ENCODE measurements at regions not wholly inside any gene's neighbourhood (a gene's known extent, or its start where the extent isn't known, plus 50 kb on each side); places are given as distances from the start of the nearest gene placed in this dataset.

GRCh38 chr9:21605489-21605931 lies 123.4 kb upstream of the IFNE start:
- Histone ChIP-seq H3K27ac (ENCODE audit: low read length in 2 of 2) (no peak overlapping the region), H3K79me2 (ENCODE audit: control insufficient read depth, insufficient read depth, low read length) (no peaks in the 10 kb centered on the region), H3K4me2 (replicated peaks; ENCODE audit: low read depth, low read length, poor library complexity, severe bottlenecking) (no peak overlapping the region), H4K20me1 (ENCODE audit: control insufficient read depth, insufficient read depth, low read length, poor library complexity, severe bottlenecking) (no peaks in the 10 kb centered on the region), H3K4me1 (ENCODE audit: control insufficient read depth in 2 of 2, insufficient read depth in 2 of 2, low read length in 2 of 2) (no peaks in the 10 kb centered on the region), H2AFZ (ENCODE audit: insufficient read depth, low read depth, low read length, poor library complexity, severe bottlenecking) (no peak overlapping the region), H3K9me3 (ENCODE audit: control extremely low read depth in 1 of 3, control insufficient read depth in 2 of 3, insufficient read depth in 1 of 3, low read length in 2 of 3) (no peaks in the 10 kb centered on the region), H3K4me3 (ENCODE audit: control extremely low read depth in 1 of 5, extremely low read depth in 1 of 5, insufficient read depth in 1 of 5, low read depth in 2 of 5, low read length in 4 of 5) (no peak overlapping the region), H3K9ac (ENCODE audit: low read length) (no peak overlapping the region), H3K36me3 (replicated peaks in 1 of 2; ENCODE audit: control extremely low read depth in 1 of 2, control insufficient read depth in 1 of 2, extremely low read depth in 1 of 2, insufficient read depth in 2 of 2, low read length in 1 of 2) (no peaks in the 10 kb centered on the region), H3K27me3 (replicated peaks in 1 of 4; ENCODE audit: control extremely low read depth in 1 of 4, control insufficient read depth in 3 of 4, insufficient read depth in 4 of 4, low read length in 3 of 4) (peaks cover 0 to 8% (median 4%) of the 10 kb centered on the region in 4 experiments)
- H3K27me3 Mint-ChIP-seq, result peaks cover 20% of the 10 kb centered on the region
- no peak overlapping the region for H3K27ac Mint-ChIP-seq
- no peak overlapping the region for H3K4me3 Mint-ChIP-seq
- intact Hi-C loops (cut with micrococcal nuclease), result no loop called here
- 83% methylated on average over 2 of the region's 4 CpGs for WGBS (ENCODE audit: insufficient coverage)
- no peaks in the 10 kb centered on the region for H3K4me1 Mint-ChIP-seq
- ATAC-seq (ENCODE audit: low read depth) (no peak), DNase-seq (no peak)
- CTCF ChIA-PET, result no interaction called here
- H3K9me3 Mint-ChIP-seq (ENCODE audit: insufficient read depth), result no peaks in the 10 kb centered on the region
- POLR2A ChIA-PET, result no interaction called here
- no peak for TF ChIP-seq CTCF (IDR thresholded peaks at IDR 0.05)
- TF ChIP-seq EZH2 (IDR thresholded peaks at IDR 0.05; ENCODE audit: borderline replicate concordance, insufficient read depth, low read depth, low read length, poor library complexity, severe bottlenecking), result no peak

- 83% methylated on average over 1 of the region's 2 CpGs for WGBS (ENCODE audit: insufficient coverage)
- no peaks in the 10 kb centered on the region for H4K20me1 ChIP-seq (ENCODE audit: control insufficient read depth, insufficient read depth, low read length, poor library complexity, severe bottlenecking)
- H3K27ac ChIP-seq (ENCODE audit: low read length in 2 of 2), result no peak overlapping the region
- TF ChIP-seq CTCF (IDR thresholded peaks at IDR 0.05) (no peak), EZH2 (IDR thresholded peaks at IDR 0.05; ENCODE audit: borderline replicate concordance, insufficient read depth, low read depth, low read length, poor library complexity, severe bottlenecking) (no peak)
- intact Hi-C loops (cut with micrococcal nuclease), result no loop called here
- no peak overlapping the region for H2AFZ ChIP-seq (ENCODE audit: insufficient read depth, low read depth, low read length, poor library complexity, severe bottlenecking)
- no peaks in the 10 kb centered on the region for H3K36me3 ChIP-seq (replicated peaks in 1 of 2; ENCODE audit: control extremely low read depth in 1 of 2, control insufficient read depth in 1 of 2, extremely low read depth in 1 of 2, insufficient read depth in 2 of 2, low read length in 1 of 2)
- ATAC-seq (ENCODE audit: low read depth) (no peak), DNase-seq (no peak)
- no peak overlapping the region for H3K27ac Mint-ChIP-seq
- peaks cover 0 to 11% (median 4%) of the 10 kb centered on the region in 4 experiments for H3K27me3 ChIP-seq (replicated peaks in 1 of 4; ENCODE audit: control extremely low read depth in 1 of 4, control insufficient read depth in 3 of 4, insufficient read depth in 4 of 4, low read length in 3 of 4)
- no peaks in the 10 kb centered on the region for H3K4me1 Mint-ChIP-seq
- POLR2A ChIA-PET, result no interaction called here
- no peaks in the 10 kb centered on the region for H3K9me3 ChIP-seq (ENCODE audit: control extremely low read depth in 1 of 3, control insufficient read depth in 2 of 3, insufficient read depth in 1 of 3, low read length in 2 of 3)
- no peak overlapping the region for H3K4me3 Mint-ChIP-seq
- H3K27me3 Mint-ChIP-seq, result peaks cover 15% of the 10 kb centered on the region
- no peaks in the 10 kb centered on the region for H3K9me3 Mint-ChIP-seq (ENCODE audit: insufficient read depth)
- H3K4me3 ChIP-seq (ENCODE audit: control extremely low read depth in 1 of 5, extremely low read depth in 1 of 5, insufficient read depth in 1 of 5, low read depth in 2 of 5, low read length in 4 of 5), result no peak overlapping the region
- no peaks in the 10 kb centered on the region for H3K4me1 ChIP-seq (ENCODE audit: control insufficient read depth in 2 of 2, insufficient read depth in 2 of 2, low read length in 2 of 2)
- no peak overlapping the region for H3K4me2 ChIP-seq (replicated peaks; ENCODE audit: low read depth, low read length, poor library complexity, severe bottlenecking)
- CTCF ChIA-PET, result no interaction called here
- H3K79me2 ChIP-seq (ENCODE audit: control insufficient read depth, insufficient read depth, low read length), result no peaks in the 10 kb centered on the region
- H3K9ac ChIP-seq (ENCODE audit: low read length), result no peak overlapping the region
Measured at GRCh38 chr9:21607576-21607975, 125.5 kb upstream of the IFNE start.
